ENCODE measurements at regions not wholly inside any gene's neighbourhood (a gene's known extent, or its start where the extent isn't known, plus 50 kb on each side); places are given as distances from the start of the nearest gene placed in this dataset.

DNA sequence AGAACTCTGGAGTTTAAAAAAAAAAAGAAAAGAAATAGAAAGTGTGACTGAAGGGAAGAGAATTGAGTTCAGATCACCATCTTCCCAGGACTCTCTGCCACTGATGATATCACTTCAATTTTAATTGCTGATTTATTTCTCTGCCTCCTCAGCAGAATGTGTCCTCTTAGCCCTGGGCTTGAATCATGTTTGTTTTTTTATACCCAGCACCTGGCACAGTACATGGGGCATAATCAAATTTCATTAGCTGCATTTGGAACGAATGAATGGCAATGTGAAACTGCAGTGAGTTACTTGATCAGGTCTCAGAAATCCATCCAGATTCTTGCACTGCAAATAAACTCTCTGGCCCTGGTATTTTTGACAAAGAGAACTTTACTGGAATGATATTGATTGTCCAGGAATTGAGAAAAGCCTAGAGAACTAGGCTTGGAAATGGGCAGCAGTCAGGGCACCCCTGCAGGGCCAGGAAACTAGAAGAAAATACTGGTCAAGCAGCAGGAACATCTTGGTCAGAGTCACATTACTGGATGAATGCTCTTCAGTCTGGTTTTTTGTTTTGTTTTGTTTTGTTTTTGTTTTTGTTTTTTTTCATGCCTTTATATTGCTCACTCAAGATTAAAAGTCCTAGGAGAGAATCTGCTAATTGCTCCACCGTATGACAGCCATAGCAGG lies 103.8 kb upstream of the FAM78B start:
- no peak for FAIRE-seq
- DNase-seq (ENCODE audit: low read depth, low spot score): no peak
- H3K79me2 ChIP-seq (ENCODE audit: control insufficient read depth, insufficient read depth, low read length): no peaks in the 10 kb centered on the region
- no peak overlapping the region for H3K27ac ChIP-seq (ENCODE audit: insufficient read depth, low read depth, low read length)
- H2AFZ ChIP-seq (ENCODE audit: low read depth, low read length): no peak overlapping the region
- H4K20me1 ChIP-seq (replicated peaks; ENCODE audit: control insufficient read depth, extremely low read depth, insufficient read depth, low read length): no peaks in the 10 kb centered on the region
- H3K4me1 ChIP-seq (ENCODE audit: control insufficient read depth, extremely low read depth, insufficient read depth, low read length): no peaks in the 10 kb centered on the region
- H3K4me3 ChIP-seq (replicated peaks in 1 of 3; ENCODE audit: insufficient read depth in 1 of 3, low read depth in 1 of 3, low read length in 3 of 3): no peak overlapping the region
- no peak overlapping the region for H3K4me2 ChIP-seq (ENCODE audit: insufficient read depth, low read length)
- BruUV-seq (replicated peaks): no TSS peak
- H3K9me1 ChIP-seq (replicated peaks; ENCODE audit: control insufficient read depth, extremely low read depth, insufficient read depth, low read length): no peaks in the 10 kb centered on the region
- intact Hi-C loops (cut with micrococcal nuclease): no loop called here
- dilution Hi-C loops (cut with MboI; ENCODE audit: extremely low pct_ligation_motif_present, low sequenced_read_pairs): no loop called here
- POLR2A ChIA-PET: no interaction called here
- H3K27me3 ChIP-seq (ENCODE audit: control insufficient read depth in 2 of 2, insufficient read depth in 2 of 2, low read length in 2 of 2): no peaks in the 10 kb centered on the region
- TF ChIP-seq JUN (IDR thresholded peaks at IDR 0.05; ENCODE audit: borderline replicate concordance, insufficient read depth, insufficient read length, low read depth) (no peak), POLR2A (IDR thresholded peaks at IDR 0.05; ENCODE audit: low read depth, low read length) (no peak), GATA2 (IDR thresholded peaks at IDR 0.05; ENCODE audit: insufficient read depth, insufficient read length, low read depth, low read length) (no peak), CTCF (IDR thresholded peaks at IDR 0.05; ENCODE audit: extremely low read depth in 1 of 2, insufficient read depth in 1 of 2, low read depth in 1 of 2, low read length in 2 of 2) (no peak), POLR2AphosphoS5 (IDR thresholded peaks at IDR 0.05; ENCODE audit: insufficient read depth, low read depth, low read length) (no peak)
- H3K36me3 ChIP-seq (ENCODE audit: control insufficient read depth in 2 of 2, extremely low read depth in 1 of 2, insufficient read depth in 2 of 2, low read length in 2 of 2): no peaks in the 10 kb centered on the region
- H3K9ac ChIP-seq (replicated peaks; ENCODE audit: extremely low read depth, insufficient read depth, low read length): no peak overlapping the region
- no peaks in the 10 kb centered on the region for H3K9me3 ChIP-seq (replicated peaks; ENCODE audit: control insufficient read depth, insufficient read depth, low read length)
- CTCF ChIA-PET: no interaction called here

- DNase-seq (ENCODE audit: low read depth, low spot score) (no peak), FAIRE-seq (no peak)
- H3K4me1 ChIP-seq (ENCODE audit: control insufficient read depth, extremely low read depth, insufficient read depth, low read length): no peaks in the 10 kb centered on the region
- ChIA-PET POLR2A (no interaction called here), CTCF (no interaction called here)
- H3K79me2 ChIP-seq (ENCODE audit: control insufficient read depth, insufficient read depth, low read length): no peaks in the 10 kb centered on the region
- H2AFZ ChIP-seq (ENCODE audit: low read depth, low read length): no peak overlapping the region
- H3K9me3 ChIP-seq (replicated peaks; ENCODE audit: control insufficient read depth, insufficient read depth, low read length): peaks cover 3% of the 10 kb centered on the region
- no peaks in the 10 kb centered on the region for H3K27me3 ChIP-seq (ENCODE audit: control insufficient read depth in 2 of 2, insufficient read depth in 2 of 2, low read length in 2 of 2)
- intact Hi-C loops (cut with micrococcal nuclease): no loop called here
- no peaks in the 10 kb centered on the region for H3K9me1 ChIP-seq (replicated peaks; ENCODE audit: control insufficient read depth, extremely low read depth, insufficient read depth, low read length)
- H3K27ac ChIP-seq (ENCODE audit: insufficient read depth, low read depth, low read length): no peak overlapping the region
- no peaks in the 10 kb centered on the region for H4K20me1 ChIP-seq (replicated peaks; ENCODE audit: control insufficient read depth, extremely low read depth, insufficient read depth, low read length)
- H3K9ac ChIP-seq (replicated peaks; ENCODE audit: extremely low read depth, insufficient read depth, low read length): no peak overlapping the region
- no peak overlapping the region for H3K4me3 ChIP-seq (replicated peaks in 1 of 3; ENCODE audit: insufficient read depth in 1 of 3, low read depth in 1 of 3, low read length in 3 of 3)
- no peak for TF ChIP-seq POLR2A (IDR thresholded peaks at IDR 0.05; ENCODE audit: low read depth, low read length)
- TF ChIP-seq FOS (IDR thresholded peaks at IDR 0.05; ENCODE audit: borderline replicate concordance, insufficient read depth, low read length): no peak
- no peak for TF ChIP-seq GATA2 (IDR thresholded peaks at IDR 0.05; ENCODE audit: insufficient read depth, insufficient read length, low read depth, low read length)
- no peak for TF ChIP-seq MAX (IDR thresholded peaks at IDR 0.05; ENCODE audit: insufficient read depth, insufficient read length)
- TF ChIP-seq JUN (IDR thresholded peaks at IDR 0.05; ENCODE audit: borderline replicate concordance, insufficient read depth, insufficient read length, low read depth): no peak
- no peak for TF ChIP-seq CTCF (IDR thresholded peaks at IDR 0.05; ENCODE audit: extremely low read depth in 1 of 2, insufficient read depth in 1 of 2, low read depth in 1 of 2, low read length in 2 of 2)
- no peak for TF ChIP-seq MYC (IDR thresholded peaks at IDR 0.05; ENCODE audit: low read depth, low read length)
- no peak for TF ChIP-seq EZH2 (IDR thresholded peaks at IDR 0.05; ENCODE audit: borderline replicate concordance, low read depth, low read length, severe bottlenecking)
- TF ChIP-seq POLR2AphosphoS5 (IDR thresholded peaks at IDR 0.05; ENCODE audit: insufficient read depth, low read depth, low read length): no peak
- H3K36me3 ChIP-seq (ENCODE audit: control insufficient read depth in 2 of 2, extremely low read depth in 1 of 2, insufficient read depth in 2 of 2, low read length in 2 of 2): no peaks in the 10 kb centered on the region
- dilution Hi-C loops (cut with MboI; ENCODE audit: extremely low pct_ligation_motif_present, low sequenced_read_pairs): no loop called here
- H3K4me2 ChIP-seq (ENCODE audit: insufficient read depth, low read length): no peak overlapping the region
- BruUV-seq (replicated peaks): no TSS peak
Measured at GRCh38 chr1:166271151-166271538, 104.3 kb upstream of the FAM78B start.

Measured in endothelial cell of umbilical vein (primary cell).